Astrocyte (in vitro differentiated cells and primary cell): ENCODE measurements at regions not wholly inside any gene's neighbourhood (a gene's known extent, or its start where the extent isn't known, plus 50 kb on each side); places are given as distances from the start of the nearest gene placed in this dataset.

Source experiments
- EZH2 ChIP-seq: IDR thresholded peaks from 2 replicates; pipeline ENCODE4 v1.6.1; 2012; ENCODE audit warnings: mild to moderate bottlenecking, low read length, inconsistent platforms; ENCODE audit not compliant: insufficient read depth
- TF ChIP-seq, protein P1 (sequence below): IDR thresholded peaks from 2 replicates; pipeline ENCODE4 v1.5.1; 2011; ENCODE audit warnings: low read depth, mild to moderate bottlenecking, inconsistent platforms, low read length, moderate library complexity; ENCODE audit not compliant: insufficient read depth

DNA sequence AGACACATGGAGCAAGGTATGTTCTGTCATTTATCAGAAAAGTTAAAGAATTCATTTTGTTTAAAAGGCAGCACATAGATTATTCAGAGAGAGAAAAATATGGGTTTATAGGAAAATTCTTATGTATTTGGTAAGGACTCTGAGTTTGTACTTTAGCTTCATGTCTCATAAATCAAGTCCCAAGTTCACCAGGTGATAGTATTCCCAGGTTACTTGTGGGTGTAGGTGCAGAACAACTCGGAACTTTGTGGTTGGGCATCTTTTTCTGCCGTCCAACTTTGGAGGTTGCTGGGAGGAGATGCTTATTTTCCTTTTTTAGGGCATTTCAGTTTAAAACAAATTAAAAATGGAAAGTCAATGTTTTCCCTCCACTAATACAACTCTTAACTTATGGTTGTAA is 269.8 kb upstream of the DMRT1 start:
- TF ChIP-seq, protein P1, sequence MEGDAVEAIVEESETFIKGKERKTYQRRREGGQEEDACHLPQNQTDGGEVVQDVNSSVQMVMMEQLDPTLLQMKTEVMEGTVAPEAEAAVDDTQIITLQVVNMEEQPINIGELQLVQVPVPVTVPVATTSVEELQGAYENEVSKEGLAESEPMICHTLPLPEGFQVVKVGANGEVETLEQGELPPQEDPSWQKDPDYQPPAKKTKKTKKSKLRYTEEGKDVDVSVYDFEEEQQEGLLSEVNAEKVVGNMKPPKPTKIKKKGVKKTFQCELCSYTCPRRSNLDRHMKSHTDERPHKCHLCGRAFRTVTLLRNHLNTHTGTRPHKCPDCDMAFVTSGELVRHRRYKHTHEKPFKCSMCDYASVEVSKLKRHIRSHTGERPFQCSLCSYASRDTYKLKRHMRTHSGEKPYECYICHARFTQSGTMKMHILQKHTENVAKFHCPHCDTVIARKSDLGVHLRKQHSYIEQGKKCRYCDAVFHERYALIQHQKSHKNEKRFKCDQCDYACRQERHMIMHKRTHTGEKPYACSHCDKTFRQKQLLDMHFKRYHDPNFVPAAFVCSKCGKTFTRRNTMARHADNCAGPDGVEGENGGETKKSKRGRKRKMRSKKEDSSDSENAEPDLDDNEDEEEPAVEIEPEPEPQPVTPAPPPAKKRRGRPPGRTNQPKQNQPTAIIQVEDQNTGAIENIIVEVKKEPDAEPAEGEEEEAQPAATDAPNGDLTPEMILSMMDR, result no peak
- TF ChIP-seq EZH2, result no peak
